ENCODE measurements at regions not wholly inside any gene's neighbourhood (a gene's known extent, or its start where the extent isn't known, plus 50 kb on each side); places are given as distances from the start of the nearest gene placed in this dataset.
"Not testable (repeated sequence)": the region's sequence is repeated elsewhere in the genome, so short reads cannot be mapped to it uniquely, and the experiment has no call there.

DNA sequence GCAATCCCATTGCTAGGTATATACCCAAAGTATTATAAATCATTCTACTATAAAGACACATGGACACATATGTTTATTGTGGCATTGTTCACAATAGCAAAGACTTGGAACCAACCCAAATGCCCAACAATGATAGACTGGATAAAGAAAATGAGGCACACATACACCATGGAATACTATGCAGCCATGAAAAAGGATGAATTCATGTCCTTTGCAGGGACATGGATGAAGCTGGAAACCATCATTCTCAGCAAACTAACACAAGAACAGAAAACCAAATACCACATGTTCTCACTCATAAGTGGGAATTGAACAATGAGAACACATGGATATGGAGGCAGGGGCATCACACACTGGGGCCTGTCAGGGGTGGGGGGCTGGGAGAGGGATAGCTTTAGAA, 249.4 kb downstream of the UBE3D start:
- H3K36me3 ChIP-seq (ENCODE audit: control insufficient read depth in 1 of 2, insufficient read depth in 2 of 2, low read depth in 1 of 2, low read length in 2 of 2); H3K27ac ChIP-seq (ENCODE audit: low read length, poor library complexity, severe bottlenecking); H2AFZ ChIP-seq (ENCODE audit: low read depth, low read length); H3K23ac ChIP-seq (ENCODE audit: low read length in 2 of 2); H2BK120ac ChIP-seq (ENCODE audit: low read depth, low read length); H2BK12ac ChIP-seq (ENCODE audit: low read length in 2 of 2); H3K18ac ChIP-seq (ENCODE audit: low read depth in 1 of 2, low read length in 2 of 2); H2BK5ac ChIP-seq (ENCODE audit: low read depth, low read length, poor library complexity, severe bottlenecking); H3K79me1 ChIP-seq (replicated peaks; ENCODE audit: low read length, poor library complexity, severe bottlenecking); H3K14ac ChIP-seq (ENCODE audit: low read length in 2 of 2); H3K9me3 ChIP-seq (ENCODE audit: control insufficient read depth, low read length); H3K4me3 ChIP-seq (ENCODE audit: insufficient read depth in 1 of 2, low read depth in 1 of 2, low read length in 2 of 2); H4K8ac ChIP-seq (ENCODE audit: low read length); H3K4me2 ChIP-seq (ENCODE audit: low read length, poor library complexity, severe bottlenecking); H2AK5ac ChIP-seq (ENCODE audit: low read length, severe bottlenecking); H3K9ac ChIP-seq (ENCODE audit: low read length); H3K4ac ChIP-seq (ENCODE audit: low read depth in 1 of 2, low read length in 2 of 2); H3K27me3 ChIP-seq (ENCODE audit: control insufficient read depth in 1 of 2, insufficient read depth in 1 of 2, low read length in 2 of 2); H2BK15ac ChIP-seq (ENCODE audit: low read depth, poor library complexity, severe bottlenecking); H3K4me1 ChIP-seq (ENCODE audit: control insufficient read depth, insufficient read depth, low read depth, low read length); DNase-seq; H4K91ac ChIP-seq (ENCODE audit: low read length): not testable (repeated sequence)

DNA sequence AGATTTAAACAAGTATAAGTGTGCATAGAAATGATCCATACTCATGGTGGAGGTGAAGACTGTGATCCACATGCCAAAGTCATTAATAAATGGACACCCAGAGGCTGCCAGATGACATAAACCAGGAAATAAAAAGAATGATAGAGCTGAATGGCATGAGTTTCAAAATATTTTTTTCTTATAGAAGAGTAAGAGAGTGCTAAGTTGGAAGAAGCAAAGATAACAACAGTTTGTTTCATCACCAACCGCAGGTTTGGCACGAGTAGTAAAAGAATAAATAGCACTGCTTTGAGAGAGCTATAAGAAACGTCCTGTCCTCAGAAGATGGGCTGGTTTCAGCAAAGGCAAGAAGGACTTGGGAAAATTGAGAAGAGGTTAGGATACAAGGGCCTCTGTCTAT, 246.9 kb downstream of the UBE3D start:
- Histone ChIP-seq H3K9me3 (ENCODE audit: control insufficient read depth, low read length) (no peaks in the 10 kb centered on the region), H3K4me2 (ENCODE audit: low read length, poor library complexity, severe bottlenecking) (no peak overlapping the region), H2BK15ac (ENCODE audit: low read depth, poor library complexity, severe bottlenecking) (no peak overlapping the region), H2BK5ac (ENCODE audit: low read depth, low read length, poor library complexity, severe bottlenecking) (no peak overlapping the region), H3K23ac (ENCODE audit: low read length in 2 of 2) (no peak overlapping the region), H2AK5ac (ENCODE audit: low read length, severe bottlenecking) (no peak overlapping the region), H2AFZ (ENCODE audit: low read depth, low read length) (no peak overlapping the region), H3K18ac (ENCODE audit: low read depth in 1 of 2, low read length in 2 of 2) (no peak overlapping the region), H3K27me3 (ENCODE audit: control insufficient read depth in 1 of 2, insufficient read depth in 1 of 2, low read length in 2 of 2) (no peaks in the 10 kb centered on the region), H3K4me3 (ENCODE audit: insufficient read depth in 1 of 2, low read depth in 1 of 2, low read length in 2 of 2) (no peak overlapping the region), H3K14ac (ENCODE audit: low read length in 2 of 2) (no peak overlapping the region), H2BK120ac (ENCODE audit: low read depth, low read length) (no peak overlapping the region), H3K4me1 (ENCODE audit: control insufficient read depth, insufficient read depth, low read depth, low read length) (no peaks in the 10 kb centered on the region), H4K91ac (ENCODE audit: low read length) (no peak overlapping the region), H3K79me1 (replicated peaks; ENCODE audit: low read length, poor library complexity, severe bottlenecking) (no peaks in the 10 kb centered on the region), H4K8ac (ENCODE audit: low read length) (no peak overlapping the region), H3K4ac (ENCODE audit: low read depth in 1 of 2, low read length in 2 of 2) (no peak overlapping the region), H2BK12ac (ENCODE audit: low read length in 2 of 2) (no peak overlapping the region), H3K36me3 (ENCODE audit: control insufficient read depth in 1 of 2, insufficient read depth in 2 of 2, low read depth in 1 of 2, low read length in 2 of 2) (no peaks in the 10 kb centered on the region), H3K9ac (ENCODE audit: low read length) (no peak overlapping the region), H3K27ac (ENCODE audit: low read length, poor library complexity, severe bottlenecking) (peak overlapping the region; percentile 6)
- no peak for DNase-seq
- 81% methylated on average over 3 of the region's 3 CpGs for WGBS

DNA sequence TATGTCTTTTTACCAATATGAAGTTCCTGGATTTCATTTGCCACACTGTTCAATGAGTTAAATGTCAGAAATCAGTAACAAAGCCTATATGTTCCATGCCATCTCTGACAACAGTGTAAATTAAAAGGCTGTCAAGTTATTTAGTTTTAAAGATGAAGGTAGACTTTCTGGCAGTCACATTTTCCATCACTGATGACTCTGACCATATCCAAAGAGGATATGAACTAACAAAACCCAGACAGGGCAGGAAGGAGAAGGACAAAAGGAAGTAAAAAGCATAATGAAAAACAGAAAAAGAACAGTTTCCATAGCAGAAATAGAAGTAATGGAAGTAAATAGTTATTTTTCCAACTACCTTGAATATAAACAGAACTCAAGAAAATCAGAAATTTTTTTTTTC, 242.3 kb downstream of the UBE3D start:
- H3K9ac ChIP-seq (ENCODE audit: low read length), result no peak overlapping the region
- H4K91ac ChIP-seq (ENCODE audit: low read length), result no peak overlapping the region
- H3K18ac ChIP-seq (ENCODE audit: low read depth in 1 of 2, low read length in 2 of 2), result no peak overlapping the region
- no peaks in the 10 kb centered on the region for H3K4me1 ChIP-seq (ENCODE audit: control insufficient read depth, insufficient read depth, low read depth, low read length)
- no peak overlapping the region for H2BK12ac ChIP-seq (ENCODE audit: low read length in 2 of 2)
- no peak overlapping the region for H4K8ac ChIP-seq (ENCODE audit: low read length)
- H2AK5ac ChIP-seq (ENCODE audit: low read length, severe bottlenecking), result no peak overlapping the region
- no peak overlapping the region for H3K4me3 ChIP-seq (ENCODE audit: insufficient read depth in 1 of 2, low read depth in 1 of 2, low read length in 2 of 2)
- DNase-seq, result no peak
- no peak overlapping the region for H3K4me2 ChIP-seq (ENCODE audit: low read length, poor library complexity, severe bottlenecking)
- H2BK5ac ChIP-seq (ENCODE audit: low read depth, low read length, poor library complexity, severe bottlenecking), result no peak overlapping the region
- H3K27ac ChIP-seq (ENCODE audit: low read length, poor library complexity, severe bottlenecking), result no peak overlapping the region
- H2BK120ac ChIP-seq (ENCODE audit: low read depth, low read length), result no peak overlapping the region
- H3K36me3 ChIP-seq (ENCODE audit: control insufficient read depth in 1 of 2, insufficient read depth in 2 of 2, low read depth in 1 of 2, low read length in 2 of 2), result no peaks in the 10 kb centered on the region
- H2BK15ac ChIP-seq (ENCODE audit: low read depth, poor library complexity, severe bottlenecking), result no peak overlapping the region
- H3K23ac ChIP-seq (ENCODE audit: low read length in 2 of 2), result no peak overlapping the region
- H3K14ac ChIP-seq (ENCODE audit: low read length in 2 of 2), result no peak overlapping the region
- no peak overlapping the region for H2AFZ ChIP-seq (ENCODE audit: low read depth, low read length)
- H3K4ac ChIP-seq (ENCODE audit: low read depth in 1 of 2, low read length in 2 of 2), result no peak overlapping the region
- H3K27me3 ChIP-seq (ENCODE audit: control insufficient read depth in 1 of 2, insufficient read depth in 1 of 2, low read length in 2 of 2), result no peaks in the 10 kb centered on the region
- no peaks in the 10 kb centered on the region for H3K9me3 ChIP-seq (ENCODE audit: control insufficient read depth, low read length)
- H3K79me1 ChIP-seq (replicated peaks; ENCODE audit: low read length, poor library complexity, severe bottlenecking), result no peaks in the 10 kb centered on the region

DNA sequence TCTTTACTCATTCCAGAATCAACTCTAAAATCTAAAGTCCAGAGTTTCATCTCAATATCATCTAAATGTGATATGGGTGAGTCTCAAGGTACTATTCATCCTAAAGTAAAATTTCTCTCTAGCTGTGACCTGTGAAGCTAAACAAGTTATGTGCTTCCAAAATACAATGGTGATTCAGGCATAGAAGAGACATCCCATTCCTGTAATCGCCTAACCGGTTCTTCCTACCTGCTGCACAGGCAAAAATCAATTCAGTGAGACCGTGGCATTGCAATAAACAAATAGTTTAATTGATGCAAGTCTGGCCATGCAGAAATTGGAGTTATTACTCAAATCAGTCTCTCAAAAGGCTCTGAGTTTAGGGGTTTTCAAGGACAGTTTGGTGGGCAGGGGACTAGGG, 232.8 kb downstream of the UBE3D start:
- Histone ChIP-seq H3K4me2 (ENCODE audit: low read length, poor library complexity, severe bottlenecking) (no peak overlapping the region), H2BK5ac (ENCODE audit: low read depth, low read length, poor library complexity, severe bottlenecking) (no peak overlapping the region), H3K9me3 (ENCODE audit: control insufficient read depth, low read length) (no peaks in the 10 kb centered on the region), H4K8ac (ENCODE audit: low read length) (no peak overlapping the region), H2BK15ac (ENCODE audit: low read depth, poor library complexity, severe bottlenecking) (no peak overlapping the region), H3K18ac (ENCODE audit: low read depth in 1 of 2, low read length in 2 of 2) (no peak overlapping the region), H3K23ac (ENCODE audit: low read length in 2 of 2) (no peak overlapping the region), H2AFZ (ENCODE audit: low read depth, low read length) (no peak overlapping the region), H3K79me1 (replicated peaks; ENCODE audit: low read length, poor library complexity, severe bottlenecking) (no peaks in the 10 kb centered on the region), H2BK12ac (ENCODE audit: low read length in 2 of 2) (no peak overlapping the region), H2AK5ac (ENCODE audit: low read length, severe bottlenecking) (no peak overlapping the region), H3K14ac (ENCODE audit: low read length in 2 of 2) (no peak overlapping the region), H3K36me3 (ENCODE audit: control insufficient read depth in 1 of 2, insufficient read depth in 2 of 2, low read depth in 1 of 2, low read length in 2 of 2) (no peaks in the 10 kb centered on the region), H2BK120ac (ENCODE audit: low read depth, low read length) (no peak overlapping the region), H3K4ac (ENCODE audit: low read depth in 1 of 2, low read length in 2 of 2) (no peak overlapping the region), H3K27me3 (ENCODE audit: control insufficient read depth in 1 of 2, insufficient read depth in 1 of 2, low read length in 2 of 2) (no peaks in the 10 kb centered on the region), H3K27ac (ENCODE audit: low read length, poor library complexity, severe bottlenecking) (no peak overlapping the region), H3K4me3 (ENCODE audit: insufficient read depth in 1 of 2, low read depth in 1 of 2, low read length in 2 of 2) (no peak overlapping the region), H4K91ac (ENCODE audit: low read length) (no peak overlapping the region), H3K4me1 (ENCODE audit: control insufficient read depth, insufficient read depth, low read depth, low read length) (no peaks in the 10 kb centered on the region), H3K9ac (ENCODE audit: low read length) (no peak overlapping the region)
- 100% methylated on average over 3 of the region's 3 CpGs for WGBS
- no peak for DNase-seq

Data from mesenchymal stem cell (in vitro differentiated cells and primary cell).